ENCODE measurements at regions not wholly inside any gene's neighbourhood (a gene's known extent, or its start where the extent isn't known, plus 50 kb on each side); places are given as distances from the start of the nearest gene placed in this dataset.

GRCh38 chr12:75939016-75939642 lies 92.4 kb downstream of the PHLDA1 start (continued):
- TF ChIP-seq, protein P1, sequence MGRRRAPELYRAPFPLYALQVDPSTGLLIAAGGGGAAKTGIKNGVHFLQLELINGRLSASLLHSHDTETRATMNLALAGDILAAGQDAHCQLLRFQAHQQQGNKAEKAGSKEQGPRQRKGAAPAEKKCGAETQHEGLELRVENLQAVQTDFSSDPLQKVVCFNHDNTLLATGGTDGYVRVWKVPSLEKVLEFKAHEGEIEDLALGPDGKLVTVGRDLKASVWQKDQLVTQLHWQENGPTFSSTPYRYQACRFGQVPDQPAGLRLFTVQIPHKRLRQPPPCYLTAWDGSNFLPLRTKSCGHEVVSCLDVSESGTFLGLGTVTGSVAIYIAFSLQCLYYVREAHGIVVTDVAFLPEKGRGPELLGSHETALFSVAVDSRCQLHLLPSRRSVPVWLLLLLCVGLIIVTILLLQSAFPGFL (CRISPR knock-in tag; IDR thresholded peaks at IDR 0.05; ENCODE audit: borderline replicate concordance), result no peak
- no peak for TF ChIP-seq JUN (CRISPR knock-in tag; IDR thresholded peaks at IDR 0.05)
- no peak for TF ChIP-seq ZNF219 (CRISPR knock-in tag; IDR thresholded peaks at IDR 0.05; ENCODE audit: borderline replicate concordance)

- no peak overlapping the region for H3K27ac Mint-ChIP-seq
- CTCF ChIA-PET, result no interaction called here
- ATAC-seq (peak; percentile 46; the same call in 1 of the 2 replicates), DNase-seq (ENCODE audit: low spot score) (no peak)
- H3K36me3 Mint-ChIP-seq, result peaks cover 13% of the 10 kb centered on the region
- H3K9me3 Mint-ChIP-seq, result peaks cover 8% of the 10 kb centered on the region
- TF ChIP-seq CREM (CRISPR knock-in tag; IDR thresholded peaks at IDR 0.05) (no peak), STAT6 (CRISPR knock-in tag; conservative IDR thresholded peaks at IDR 0.05; ENCODE audit: low read depth) (no peak), MAX (CRISPR knock-in tag; IDR thresholded peaks at IDR 0.05) (no peak)
- TF ChIP-seq, protein P2, sequence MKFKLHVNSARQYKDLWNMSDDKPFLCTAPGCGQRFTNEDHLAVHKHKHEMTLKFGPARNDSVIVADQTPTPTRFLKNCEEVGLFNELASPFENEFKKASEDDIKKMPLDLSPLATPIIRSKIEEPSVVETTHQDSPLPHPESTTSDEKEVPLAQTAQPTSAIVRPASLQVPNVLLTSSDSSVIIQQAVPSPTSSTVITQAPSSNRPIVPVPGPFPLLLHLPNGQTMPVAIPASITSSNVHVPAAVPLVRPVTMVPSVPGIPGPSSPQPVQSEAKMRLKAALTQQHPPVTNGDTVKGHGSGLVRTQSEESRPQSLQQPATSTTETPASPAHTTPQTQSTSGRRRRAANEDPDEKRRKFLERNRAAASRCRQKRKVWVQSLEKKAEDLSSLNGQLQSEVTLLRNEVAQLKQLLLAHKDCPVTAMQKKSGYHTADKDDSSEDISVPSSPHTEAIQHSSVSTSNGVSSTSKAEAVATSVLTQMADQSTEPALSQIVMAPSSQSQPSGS (CRISPR knock-in tag; IDR thresholded peaks at IDR 0.05; ENCODE audit: borderline replicate concordance, low read depth), result no peak
- no peaks in the 10 kb centered on the region for H3K27me3 Mint-ChIP-seq (ENCODE audit: low read depth)
- POLR2A ChIA-PET, result no interaction called here
- H3K4me1 Mint-ChIP-seq, result peaks cover 10% of the 10 kb centered on the region
- H3K4me3 Mint-ChIP-seq, result no peak overlapping the region
Measured at GRCh38 chr12:75938189-75938588, 93.4 kb downstream of the PHLDA1 start.

DNA sequence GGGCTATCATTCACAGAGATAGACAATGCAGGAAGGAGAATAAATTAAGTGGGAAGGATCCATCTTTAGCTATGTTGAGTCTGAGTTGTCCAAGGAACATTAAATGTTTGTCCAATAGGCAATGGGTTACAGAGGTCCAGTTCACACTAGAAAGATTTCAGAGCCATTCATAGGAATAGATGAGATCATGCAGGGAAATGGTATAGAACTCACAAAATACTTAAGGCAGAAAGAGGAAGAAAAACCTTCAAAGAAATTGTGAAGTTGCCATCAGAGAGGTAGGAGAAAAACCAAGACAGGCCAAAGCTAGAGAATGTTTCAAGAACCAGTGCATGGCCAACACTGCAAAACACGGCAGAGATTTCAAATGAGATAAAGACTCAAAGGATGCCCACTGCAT lies 94.1 kb downstream of the PHLDA1 start:
- no peak overlapping the region for H3K4me3 Mint-ChIP-seq
- no peak for ATAC-seq
- H3K27me3 Mint-ChIP-seq (ENCODE audit: low read depth), result no peaks in the 10 kb centered on the region
- no peak for TF ChIP-seq FOXP4 (CRISPR knock-in tag; IDR thresholded peaks at IDR 0.05)
- TF ChIP-seq EMX1 (CRISPR knock-in tag; IDR thresholded peaks at IDR 0.05), result no peak
- TF ChIP-seq MXD4 (CRISPR knock-in tag; IDR thresholded peaks at IDR 0.05; ENCODE audit: borderline replicate concordance), result no peak
- TF ChIP-seq ZBTB43 (CRISPR knock-in tag; IDR thresholded peaks at IDR 0.05), result no peak
- TF ChIP-seq JUN (CRISPR knock-in tag; IDR thresholded peaks at IDR 0.05), result no peak
- TF ChIP-seq, protein P3, sequence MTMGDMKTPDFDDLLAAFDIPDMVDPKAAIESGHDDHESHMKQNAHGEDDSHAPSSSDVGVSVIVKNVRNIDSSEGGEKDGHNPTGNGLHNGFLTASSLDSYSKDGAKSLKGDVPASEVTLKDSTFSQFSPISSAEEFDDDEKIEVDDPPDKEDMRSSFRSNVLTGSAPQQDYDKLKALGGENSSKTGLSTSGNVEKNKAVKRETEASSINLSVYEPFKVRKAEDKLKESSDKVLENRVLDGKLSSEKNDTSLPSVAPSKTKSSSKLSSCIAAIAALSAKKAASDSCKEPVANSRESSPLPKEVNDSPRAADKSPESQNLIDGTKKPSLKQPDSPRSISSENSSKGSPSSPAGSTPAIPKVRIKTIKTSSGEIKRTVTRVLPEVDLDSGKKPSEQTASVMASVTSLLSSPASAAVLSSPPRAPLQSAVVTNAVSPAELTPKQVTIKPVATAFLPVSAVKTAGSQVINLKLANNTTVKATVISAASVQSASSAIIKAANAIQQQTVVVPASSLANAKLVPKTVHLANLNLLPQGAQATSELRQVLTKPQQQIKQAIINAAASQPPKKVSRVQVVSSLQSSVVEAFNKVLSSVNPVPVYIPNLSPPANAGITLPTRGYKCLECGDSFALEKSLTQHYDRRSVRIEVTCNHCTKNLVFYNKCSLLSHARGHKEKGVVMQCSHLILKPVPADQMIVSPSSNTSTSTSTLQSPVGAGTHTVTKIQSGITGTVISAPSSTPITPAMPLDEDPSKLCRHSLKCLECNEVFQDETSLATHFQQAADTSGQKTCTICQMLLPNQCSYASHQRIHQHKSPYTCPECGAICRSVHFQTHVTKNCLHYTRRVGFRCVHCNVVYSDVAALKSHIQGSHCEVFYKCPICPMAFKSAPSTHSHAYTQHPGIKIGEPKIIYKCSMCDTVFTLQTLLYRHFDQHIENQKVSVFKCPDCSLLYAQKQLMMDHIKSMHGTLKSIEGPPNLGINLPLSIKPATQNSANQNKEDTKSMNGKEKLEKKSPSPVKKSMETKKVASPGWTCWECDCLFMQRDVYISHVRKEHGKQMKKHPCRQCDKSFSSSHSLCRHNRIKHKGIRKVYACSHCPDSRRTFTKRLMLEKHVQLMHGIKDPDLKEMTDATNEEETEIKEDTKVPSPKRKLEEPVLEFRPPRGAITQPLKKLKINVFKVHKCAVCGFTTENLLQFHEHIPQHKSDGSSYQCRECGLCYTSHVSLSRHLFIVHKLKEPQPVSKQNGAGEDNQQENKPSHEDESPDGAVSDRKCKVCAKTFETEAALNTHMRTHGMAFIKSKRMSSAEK (CRISPR knock-in tag; IDR thresholded peaks at IDR 0.05; ENCODE audit: borderline replicate concordance), result no peak
- TF ChIP-seq NFE2L1 (CRISPR knock-in tag; IDR thresholded peaks at IDR 0.05), result no peak
- TF ChIP-seq, protein P4, sequence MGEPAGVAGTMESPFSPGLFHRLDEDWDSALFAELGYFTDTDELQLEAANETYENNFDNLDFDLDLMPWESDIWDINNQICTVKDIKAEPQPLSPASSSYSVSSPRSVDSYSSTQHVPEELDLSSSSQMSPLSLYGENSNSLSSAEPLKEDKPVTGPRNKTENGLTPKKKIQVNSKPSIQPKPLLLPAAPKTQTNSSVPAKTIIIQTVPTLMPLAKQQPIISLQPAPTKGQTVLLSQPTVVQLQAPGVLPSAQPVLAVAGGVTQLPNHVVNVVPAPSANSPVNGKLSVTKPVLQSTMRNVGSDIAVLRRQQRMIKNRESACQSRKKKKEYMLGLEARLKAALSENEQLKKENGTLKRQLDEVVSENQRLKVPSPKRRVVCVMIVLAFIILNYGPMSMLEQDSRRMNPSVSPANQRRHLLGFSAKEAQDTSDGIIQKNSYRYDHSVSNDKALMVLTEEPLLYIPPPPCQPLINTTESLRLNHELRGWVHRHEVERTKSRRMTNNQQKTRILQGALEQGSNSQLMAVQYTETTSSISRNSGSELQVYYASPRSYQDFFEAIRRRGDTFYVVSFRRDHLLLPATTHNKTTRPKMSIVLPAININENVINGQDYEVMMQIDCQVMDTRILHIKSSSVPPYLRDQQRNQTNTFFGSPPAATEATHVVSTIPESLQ (CRISPR knock-in tag; IDR thresholded peaks at IDR 0.05), result no peak
- TF ChIP-seq MAX (CRISPR knock-in tag; IDR thresholded peaks at IDR 0.05), result no peak
- DNase-seq (ENCODE audit: low spot score), result no peak
- no peak overlapping the region for H3K27ac Mint-ChIP-seq
- H3K36me3 Mint-ChIP-seq, result peaks cover 11% of the 10 kb centered on the region
- H3K9me3 Mint-ChIP-seq, result peaks cover 8% of the 10 kb centered on the region
- ChIA-PET CTCF (interaction anchor here (1.2 kb wide), 1 partner anchor 9 kb away, joined by 8 read pairs; no protein-coding TSS in a partner anchor), POLR2A (interaction anchor here (0.5 kb wide), 1 partner anchor 211 kb away, joined by 4 read pairs; no protein-coding TSS in a partner anchor)
- peaks cover 12% of the 10 kb centered on the region for H3K4me1 Mint-ChIP-seq

Measured in WTC11 (cell line).